ENCODE measurements at regions not wholly inside any gene's neighbourhood (a gene's known extent, or its start where the extent isn't known, plus 50 kb on each side); places are given as distances from the start of the nearest gene placed in this dataset.

- Histone ChIP-seq H3K27ac (no peak overlapping the region), H3K4me1 (no peaks in the 10 kb centered on the region), H3K4me3 (no peak overlapping the region), H3K9me3 (no peaks in the 10 kb centered on the region), H3K36me3 (no peaks in the 10 kb centered on the region), H3K27me3 (no peaks in the 10 kb centered on the region)
- TF ChIP-seq CTCF (IDR thresholded peaks at IDR 0.05), result no peak
- intact Hi-C loops (cut with DNase I; ENCODE audit: low total_unique reads), result no loop called here
- DNase-seq, result no peak
Observed at GRCh38 chr20:52624281-52624680, 347.9 kb upstream of the TSHZ2 start.

- no peak overlapping the region for H3K27ac ChIP-seq
- no peaks in the 10 kb centered on the region for H3K27me3 ChIP-seq
- no peak for DNase-seq
- no peak overlapping the region for H3K4me3 ChIP-seq
- H3K36me3 ChIP-seq, result no peaks in the 10 kb centered on the region
- intact Hi-C loops (cut with DNase I; ENCODE audit: low total_unique reads), result loop anchor here (2.0 kb wide), 1 partner anchor 67 kb away; no protein-coding TSS in a partner anchor
- H3K4me1 ChIP-seq, result no peaks in the 10 kb centered on the region
- TF ChIP-seq CTCF (IDR thresholded peaks at IDR 0.05), result no peak
- H3K9me3 ChIP-seq, result no peaks in the 10 kb centered on the region
Observed at GRCh38 chr20:52622081-52622480, 350.1 kb upstream of the TSHZ2 start.

GRCh38 chr20:52621401-52621800 lies 350.8 kb upstream of the TSHZ2 start:
- Histone ChIP-seq H3K27me3 (no peaks in the 10 kb centered on the region), H3K4me1 (no peaks in the 10 kb centered on the region), H3K4me3 (no peak overlapping the region), H3K9me3 (no peaks in the 10 kb centered on the region), H3K27ac (no peak overlapping the region), H3K36me3 (no peaks in the 10 kb centered on the region)
- intact Hi-C loops (cut with DNase I; ENCODE audit: low total_unique reads), result no loop called here
- no peak for TF ChIP-seq CTCF (IDR thresholded peaks at IDR 0.05)
- no peak for DNase-seq

- H3K36me3 ChIP-seq, result no peaks in the 10 kb centered on the region
- H3K27me3 ChIP-seq, result no peaks in the 10 kb centered on the region
- no peaks in the 10 kb centered on the region for H3K4me1 ChIP-seq
- H3K27ac ChIP-seq, result no peak overlapping the region
- DNase-seq, result no peak
- intact Hi-C loops (cut with DNase I; ENCODE audit: low total_unique reads), result no loop called here
- no peaks in the 10 kb centered on the region for H3K9me3 ChIP-seq
- TF ChIP-seq CTCF (IDR thresholded peaks at IDR 0.05), result no peak
- no peak overlapping the region for H3K4me3 ChIP-seq
Observed at GRCh38 chr20:52619671-52620070, 352.5 kb upstream of the TSHZ2 start.

GRCh38 chr20:52619101-52619500 lies 353.1 kb upstream of the TSHZ2 start:
- H3K27me3 ChIP-seq, result no peaks in the 10 kb centered on the region
- DNase-seq, result no peak
- H3K27ac ChIP-seq, result no peak overlapping the region
- H3K9me3 ChIP-seq, result no peaks in the 10 kb centered on the region
- intact Hi-C loops (cut with DNase I; ENCODE audit: low total_unique reads), result no loop called here
- no peaks in the 10 kb centered on the region for H3K36me3 ChIP-seq
- H3K4me1 ChIP-seq, result no peaks in the 10 kb centered on the region
- TF ChIP-seq CTCF (IDR thresholded peaks at IDR 0.05), result no peak
- no peak overlapping the region for H3K4me3 ChIP-seq

GRCh38 chr20:52616629-52617028 lies 355.5 kb upstream of the TSHZ2 start:
- Histone ChIP-seq H3K4me3 (no peak overlapping the region), H3K36me3 (no peaks in the 10 kb centered on the region), H3K27ac (no peak overlapping the region), H3K27me3 (no peaks in the 10 kb centered on the region), H3K9me3 (no peaks in the 10 kb centered on the region), H3K4me1 (no peaks in the 10 kb centered on the region)
- no peak for DNase-seq
- no peak for TF ChIP-seq CTCF (IDR thresholded peaks at IDR 0.05)
- intact Hi-C loops (cut with DNase I; ENCODE audit: low total_unique reads), result no loop called here

Measured in tibial artery (tissue), 4 donors.